Mesendoderm (in vitro differentiated cells): ENCODE measurements at regions not wholly inside any gene's neighbourhood (a gene's known extent, or its start where the extent isn't known, plus 50 kb on each side); places are given as distances from the start of the nearest gene placed in this dataset.

Experiments
- DNase-seq: peaks from one replicate; pipeline ENCODE4 v3.0.0; 2013
- H2AK5ac ChIP-seq: 2 replicates; pipeline ENCODE4 v1.6.1; 2013; ENCODE audit warnings: low read length, inconsistent platforms
- H2BK120ac ChIP-seq: 2 replicates; pipeline ENCODE4 v1.6.1; 2013; ENCODE audit warnings: low read depth, mild to moderate bottlenecking, low read length, moderate library complexity, mixed read lengths
- H2BK15ac ChIP-seq: replicated peaks from 2 replicates; pipeline ENCODE4 v1.6.1; 2013; ENCODE audit warnings: low read depth, mild to moderate bottlenecking, moderate library complexity
- H2BK5ac ChIP-seq: 2 replicates; pipeline ENCODE4 v1.6.1; 2013; ENCODE audit warnings: low read length, inconsistent platforms
- H3K18ac ChIP-seq: 2 replicates; pipeline ENCODE4 v1.6.1; 2013; ENCODE audit warnings: mild to moderate bottlenecking, low read length, mixed read lengths
- H3K23ac ChIP-seq: one replicate; pipeline ENCODE4 v1.6.1; 2013; ENCODE audit warnings: low read length
- H3K27ac ChIP-seq: 2 replicates; pipeline ENCODE4 v1.5.1; 2013; ENCODE audit warnings: low read depth, mild to moderate bottlenecking, inconsistent platforms, low read length, moderate library complexity
- H3K27me3 ChIP-seq: 2 replicates; pipeline ENCODE4 v1.6.1; 2013; ENCODE audit warnings: low read length, control low read depth, mild to moderate bottlenecking, inconsistent platforms; ENCODE audit not compliant: insufficient read depth, poor library complexity
- H3K36me3 ChIP-seq: 2 replicates; pipeline ENCODE4 v1.6.1; 2013; ENCODE audit warnings: low read length, inconsistent platforms; ENCODE audit not compliant: control insufficient read depth, insufficient read depth
- H3K4ac ChIP-seq: one replicate; pipeline ENCODE4 v1.6.1; 2013; ENCODE audit warnings: low read depth, mild to moderate bottlenecking, low read length, moderate library complexity
- H3K4me1 ChIP-seq: 2 replicates; pipeline ENCODE4 v1.6.1; 2013; ENCODE audit warnings: low read depth, low read length, inconsistent platforms; ENCODE audit not compliant: control insufficient read depth
- H3K4me2 ChIP-seq: 2 replicates; pipeline ENCODE4 v1.6.1; 2013; ENCODE audit warnings: low read length
- H3K4me3 ChIP-seq: 2 replicates; pipeline ENCODE4 v1.5.1; 2013; ENCODE audit warnings: mild to moderate bottlenecking, low read length
- H3K56ac ChIP-seq: one replicate; pipeline ENCODE4 v1.6.1; 2013; ENCODE audit warnings: low read length
- H3K79me1 ChIP-seq: 2 replicates; pipeline ENCODE4 v1.6.1; 2013; ENCODE audit warnings: low read length, inconsistent platforms
- H3K79me2 ChIP-seq: 2 replicates; pipeline ENCODE4 v1.6.1; 2013; ENCODE audit warnings: mild to moderate bottlenecking, low read length; ENCODE audit not compliant: control insufficient read depth, insufficient read depth
- H3K9ac ChIP-seq: 2 replicates; pipeline ENCODE4 v1.6.1; 2013; ENCODE audit warnings: low read length, inconsistent platforms
- H4K5ac ChIP-seq: one replicate; pipeline ENCODE4 v1.6.1; 2013; ENCODE audit warnings: low read length
- H4K8ac ChIP-seq: one replicate; pipeline ENCODE4 v1.6.1; 2013; ENCODE audit warnings: low read depth, mild to moderate bottlenecking, control low read depth, low read length, moderate library complexity
- WGBS: extraction: QIAGEN DNeasy Blood & Tissue Kit; methylation state at CpG from one replicate; pipeline ENCODE4 v1.1.7; 2013; ENCODE audit warnings: low lambda C conversion rate, missing lambda C conversion rate; ENCODE audit not compliant: insufficient coverage; ENCODE audit errors: extremely low coverage; 5-methylcytosine and 5-hydroxymethylcytosine counted together

GRCh38 chr2:57842531-57842930, 204.1 kb upstream of the VRK2 start:
- Histone ChIP-seq H2BK5ac (no peak overlapping the region), H3K9ac (no peak overlapping the region), H3K4me2 (no peak overlapping the region), H3K23ac (no peak overlapping the region), H3K79me2 (no peaks in the 10 kb centered on the region), H3K4me1 (no peaks in the 10 kb centered on the region), H3K4me3 (no peak overlapping the region), H4K8ac (no peak overlapping the region), H3K56ac (no peak overlapping the region), H3K27ac (no peak overlapping the region), H4K5ac (no peak overlapping the region), H3K18ac (no peak overlapping the region), H3K79me1 (no peaks in the 10 kb centered on the region), H2BK120ac (no peak overlapping the region), H2BK15ac (no peak overlapping the region), H3K4ac (no peak overlapping the region), H3K36me3 (no peaks in the 10 kb centered on the region), H2AK5ac (no peak overlapping the region), H3K27me3 (no peaks in the 10 kb centered on the region)
- no peak for DNase-seq
- WGBS = no CpG with 5 or more reads among the region's 1 CpG

GRCh38 chr2:57843158-57843557, 203.4 kb upstream of the VRK2 start:
- no peak overlapping the region for H2BK5ac ChIP-seq
- no CpG with 5 or more reads among the region's 3 CpGs for WGBS
- H3K27ac ChIP-seq = no peak overlapping the region
- no peaks in the 10 kb centered on the region for H3K36me3 ChIP-seq
- no peak overlapping the region for H4K5ac ChIP-seq
- no peak overlapping the region for H3K18ac ChIP-seq
- H2BK15ac ChIP-seq = no peak overlapping the region
- H3K23ac ChIP-seq = no peak overlapping the region
- no peak for DNase-seq
- no peaks in the 10 kb centered on the region for H3K79me2 ChIP-seq
- H3K4me1 ChIP-seq = no peaks in the 10 kb centered on the region
- no peak overlapping the region for H3K4ac ChIP-seq
- H3K9ac ChIP-seq = no peak overlapping the region
- H3K4me3 ChIP-seq = no peak overlapping the region
- no peak overlapping the region for H2AK5ac ChIP-seq
- H3K79me1 ChIP-seq = no peaks in the 10 kb centered on the region
- H2BK120ac ChIP-seq = no peak overlapping the region
- H3K56ac ChIP-seq = no peak overlapping the region
- H4K8ac ChIP-seq = no peak overlapping the region
- H3K27me3 ChIP-seq = no peaks in the 10 kb centered on the region
- H3K4me2 ChIP-seq = no peak overlapping the region

- no peak for DNase-seq
- Histone ChIP-seq H2BK5ac (no peak overlapping the region), H2BK120ac (no peak overlapping the region), H4K5ac (no peak overlapping the region), H3K56ac (no peak overlapping the region), H3K27ac (no peak overlapping the region), H3K18ac (no peak overlapping the region), H3K36me3 (no peaks in the 10 kb centered on the region), H3K79me1 (no peaks in the 10 kb centered on the region), H2BK15ac (no peak overlapping the region), H3K4me3 (no peak overlapping the region), H2AK5ac (no peak overlapping the region), H3K4ac (no peak overlapping the region), H3K9ac (no peak overlapping the region), H3K23ac (no peak overlapping the region), H3K79me2 (no peaks in the 10 kb centered on the region), H3K27me3 (no peaks in the 10 kb centered on the region), H3K4me2 (no peak overlapping the region), H4K8ac (no peak overlapping the region), H3K4me1 (no peaks in the 10 kb centered on the region)
- WGBS = no CpG with 5 or more reads among the region's 4 CpGs
Measured at GRCh38 chr2:57848723-57849122, 197.9 kb upstream of the VRK2 start.

- Histone ChIP-seq H3K27ac (no peak overlapping the region), H3K4me1 (no peaks in the 10 kb centered on the region), H3K27me3 (no peaks in the 10 kb centered on the region), H3K18ac (no peak overlapping the region), H3K56ac (no peak overlapping the region), H2BK120ac (no peak overlapping the region), H3K23ac (no peak overlapping the region), H3K4me2 (no peak overlapping the region), H2BK5ac (no peak overlapping the region), H3K79me2 (no peaks in the 10 kb centered on the region), H2AK5ac (no peak overlapping the region), H3K36me3 (no peaks in the 10 kb centered on the region), H2BK15ac (no peak overlapping the region), H3K9ac (no peak overlapping the region), H3K4me3 (no peak overlapping the region), H4K8ac (no peak overlapping the region), H4K5ac (no peak overlapping the region), H3K79me1 (no peaks in the 10 kb centered on the region), H3K4ac (no peak overlapping the region)
- no CpG with 5 or more reads among the region's 3 CpGs for WGBS
- DNase-seq = no peak
Measured at GRCh38 chr2:57849843-57850242, 196.8 kb upstream of the VRK2 start.

- Histone ChIP-seq H3K4me1 (no peaks in the 10 kb centered on the region), H3K4me3 (no peak overlapping the region), H3K18ac (no peak overlapping the region), H3K9ac (no peak overlapping the region), H3K36me3 (no peaks in the 10 kb centered on the region), H3K27ac (no peak overlapping the region), H2BK5ac (no peak overlapping the region), H3K23ac (no peak overlapping the region), H3K4ac (no peak overlapping the region), H3K79me1 (no peaks in the 10 kb centered on the region), H3K79me2 (no peaks in the 10 kb centered on the region), H2AK5ac (no peak overlapping the region), H3K56ac (no peak overlapping the region), H4K8ac (no peak overlapping the region), H4K5ac (no peak overlapping the region), H3K4me2 (no peak overlapping the region), H2BK120ac (no peak overlapping the region), H3K27me3 (no peaks in the 10 kb centered on the region), H2BK15ac (no peak overlapping the region)
- WGBS = no CpG with 5 or more reads among the region's 15 CpGs
- no peak for DNase-seq
Measured at GRCh38 chr2:57850415-57851130, 196.0 kb upstream of the VRK2 start.

GRCh38 chr2:57855212-57855611, 191.4 kb upstream of the VRK2 start:
- Histone ChIP-seq H4K5ac (no peak overlapping the region), H3K4ac (no peak overlapping the region), H3K4me1 (no peaks in the 10 kb centered on the region), H3K79me2 (no peaks in the 10 kb centered on the region), H2BK120ac (no peak overlapping the region), H3K23ac (no peak overlapping the region), H3K56ac (no peak overlapping the region), H2BK5ac (no peak overlapping the region), H3K9ac (no peak overlapping the region), H3K36me3 (no peaks in the 10 kb centered on the region), H3K4me3 (no peak overlapping the region), H3K18ac (no peak overlapping the region), H3K79me1 (no peaks in the 10 kb centered on the region), H4K8ac (no peak overlapping the region), H3K27me3 (no peaks in the 10 kb centered on the region), H3K27ac (no peak overlapping the region), H2BK15ac (no peak overlapping the region), H3K4me2 (no peak overlapping the region), H2AK5ac (no peak overlapping the region)
- DNase-seq = no peak
